Hepatocyte (in vitro differentiated cells): ENCODE measurements at regions not wholly inside any gene's neighbourhood (a gene's known extent, or its start where the extent isn't known, plus 50 kb on each side); places are given as distances from the start of the nearest gene placed in this dataset.

Experiments
- DNase-seq: peaks from one replicate; pipeline ENCODE4 v3.0.0-alpha.2; 2016; ENCODE audit warnings: low spot score
- H2AFZ ChIP-seq: fragments of 200-600 bp; sonication (generic); 2 replicates; pipeline ENCODE4 v1.6.0; 2016; ENCODE audit warnings: antibody characterized with exemption, mild to moderate bottlenecking
- H3K27ac ChIP-seq: fragments of 200-600 bp; sonication (generic); 2 replicates; pipeline ENCODE4 v1.5.1; 2016; ENCODE audit warnings: mild to moderate bottlenecking
- H3K27me3 ChIP-seq: fragments of 200-600 bp; sonication (generic); 2 replicates; pipeline ENCODE4 v1.6.1; 2016
- H3K36me3 ChIP-seq: fragments of 200-600 bp; sonication (generic); replicated peaks from 2 replicates; pipeline ENCODE4 v1.5.1; 2016; ENCODE audit warnings: low read depth; ENCODE audit not compliant: insufficient read depth
- H3K4me1 ChIP-seq: fragments of 200-600 bp; sonication (generic); 2 replicates; pipeline ENCODE4 v1.5.1; 2016; ENCODE audit warnings: mild to moderate bottlenecking, moderate library complexity; ENCODE audit not compliant: insufficient read depth
- H3K4me2 ChIP-seq: fragments of 200-600 bp; sonication (generic); 2 replicates; pipeline ENCODE4 v1.6.0; 2016
- H3K4me3 ChIP-seq: fragments of 200-600 bp; sonication (generic); 2 replicates; pipeline ENCODE4 v1.5.1; 2016; ENCODE audit warnings: mild to moderate bottlenecking
- H3K79me2 ChIP-seq: fragments of 200-600 bp; sonication (generic); 2 replicates; pipeline ENCODE4 v1.6.0; 2017; ENCODE audit warnings: mild to moderate bottlenecking
- H3K9me2 ChIP-seq: fragments of 200-600 bp; sonication (generic); replicated peaks from 2 replicates; pipeline ENCODE4 v1.6.0; 2017; ENCODE audit warnings: mild to moderate bottlenecking; ENCODE audit not compliant: insufficient read depth
- H3K9me3 ChIP-seq: fragments of 200-600 bp; sonication (generic); 2 replicates; pipeline ENCODE4 v1.5.1; 2016; ENCODE audit warnings: low read depth, mild to moderate bottlenecking
- H4K20me1 ChIP-seq: fragments of 200-600 bp; sonication (generic); 2 replicates; pipeline ENCODE4 v1.6.0; 2016; ENCODE audit warnings: mild to moderate bottlenecking; ENCODE audit not compliant: insufficient read depth, poor library complexity, severe bottlenecking
- CTCF ChIP-seq: fragments of 200-600 bp; sonication (generic); IDR thresholded peaks from 2 replicates; pipeline ENCODE4 v1.5.1; 2016; ENCODE audit warnings: antibody characterized with exemption, mild to moderate bottlenecking; ENCODE audit not compliant: poor library complexity
- EZH2 ChIP-seq: fragments of 200-600 bp; sonication (generic); IDR thresholded peaks from 2 replicates; pipeline ENCODE4 v1.6.1; 2016; ENCODE audit warnings: antibody characterized with exemption, mild to moderate bottlenecking, borderline replicate concordance
- EZH2phosphoT487 ChIP-seq: fragments of 200-600 bp; sonication (generic); IDR thresholded peaks from one replicate; pipeline ENCODE4 v1.6.1; 2018; ENCODE audit warnings: antibody characterized with exemption, mild to moderate bottlenecking, low read depth, moderate library complexity; ENCODE audit not compliant: unreplicated experiment, severe bottlenecking
- WGBS: methylation state at CpG from one replicate; pipeline ENCODE4 v1.1.6; 2016; ENCODE audit warnings: low lambda C conversion rate; ENCODE audit errors: missing lambda C conversion rate; 5-methylcytosine and 5-hydroxymethylcytosine counted together

GRCh38 chr19:5395556-5395955 is 54.9 kb upstream of the PTPRS start:
- 65% methylated on average over 11 of the region's 11 CpGs for WGBS

GRCh38 chr19:5396096-5396939 is 55.7 kb upstream of the PTPRS start:
- no peaks in the 10 kb centered on the region for H3K79me2 ChIP-seq
- H3K36me3 ChIP-seq, result no peaks in the 10 kb centered on the region
- no peak for DNase-seq
- H3K27me3 ChIP-seq, result peaks cover 54% of the 10 kb centered on the region
- no peak overlapping the region for H3K27ac ChIP-seq
- H3K9me2 ChIP-seq, result no peaks in the 10 kb centered on the region
- no peak overlapping the region for H3K4me2 ChIP-seq
- H3K4me1 ChIP-seq, result no peaks in the 10 kb centered on the region
- H3K4me3 ChIP-seq, result no peak overlapping the region
- WGBS, result 27% methylated on average over 12 of the region's 12 CpGs
- no peak overlapping the region for H2AFZ ChIP-seq
- no peaks in the 10 kb centered on the region for H4K20me1 ChIP-seq
- TF ChIP-seq CTCF (no peak), EZH2 (no peak), EZH2phosphoT487 (no peak)
- no peaks in the 10 kb centered on the region for H3K9me3 ChIP-seq

More at GRCh38 chr19:5395556-5395955, 54.9 kb upstream of the PTPRS start:
- no peaks in the 10 kb centered on the region for H3K4me1 ChIP-seq
- no peak overlapping the region for H3K27ac ChIP-seq
- no peak overlapping the region for H3K4me2 ChIP-seq
- DNase-seq, result no peak
- no peaks in the 10 kb centered on the region for H3K36me3 ChIP-seq
- H3K9me2 ChIP-seq, result no peaks in the 10 kb centered on the region
- no peak for TF ChIP-seq CTCF
- TF ChIP-seq EZH2phosphoT487, result no peak
- no peak for TF ChIP-seq EZH2
- H3K79me2 ChIP-seq, result no peaks in the 10 kb centered on the region
- peaks cover 54% of the 10 kb centered on the region for H3K27me3 ChIP-seq
- H3K4me3 ChIP-seq, result no peak overlapping the region
- H2AFZ ChIP-seq, result no peak overlapping the region
- H3K9me3 ChIP-seq, result no peaks in the 10 kb centered on the region
- H4K20me1 ChIP-seq, result no peaks in the 10 kb centered on the region

DNA sequence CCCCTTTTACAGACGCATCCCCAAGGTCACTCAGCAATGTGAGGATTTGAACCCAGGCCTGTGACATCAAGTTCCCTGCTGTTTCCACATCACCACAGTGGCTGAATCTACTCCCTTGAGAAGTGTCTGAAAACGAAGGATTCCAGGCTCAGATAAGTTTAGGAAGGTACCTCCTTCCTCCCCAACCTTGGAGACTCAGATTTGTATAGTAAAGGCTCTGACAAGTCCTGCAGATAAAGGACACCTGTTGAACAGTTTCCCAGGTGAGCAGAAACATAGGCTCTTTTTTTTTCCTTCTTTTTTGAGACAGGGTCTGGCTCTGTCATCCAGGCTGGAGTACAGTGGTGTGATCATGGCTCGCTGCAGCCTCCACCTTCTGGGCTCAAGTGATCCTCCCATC is 56.4 kb upstream of the PTPRS start:
- Histone ChIP-seq H3K9me3 (no peaks in the 10 kb centered on the region), H3K4me2 (no peak overlapping the region), H3K4me3 (no peak overlapping the region), H3K79me2 (no peaks in the 10 kb centered on the region), H3K27ac (no peak overlapping the region), H3K36me3 (no peaks in the 10 kb centered on the region), H3K9me2 (no peaks in the 10 kb centered on the region), H3K4me1 (no peaks in the 10 kb centered on the region), H4K20me1 (no peaks in the 10 kb centered on the region), H3K27me3 (peaks cover 54% of the 10 kb centered on the region), H2AFZ (no peak overlapping the region)
- WGBS, result 72% methylated on average over 3 of the region's 3 CpGs
- TF ChIP-seq EZH2 (no peak), EZH2phosphoT487 (no peak), CTCF (no peak)
- DNase-seq, result no peak
